HG03025 (cell line): ENCODE measurements at regions not wholly inside any gene's neighbourhood (a gene's known extent, or its start where the extent isn't known, plus 50 kb on each side); places are given as distances from the start of the nearest gene placed in this dataset.
"Not testable (repeated sequence)": the region's sequence is repeated elsewhere in the genome, so short reads cannot be mapped to it uniquely, and the experiment has no call there.

Source experiments
- ATAC-seq: cut with Tn5 transposase; IDR thresholded peaks from one replicate; pipeline ENCODE4 v1.9.1; 2021; ENCODE audit warnings: mild to moderate bottlenecking, moderate library complexity; ENCODE audit not compliant: unreplicated experiment, low FRiP score

- no peak for ATAC-seq
These were observed 230.7 kb upstream of the SLC16A7 start for GRCh38 chr12:59365133-59365532.

- no peak for ATAC-seq
These were observed 238.0 kb upstream of the SLC16A7 start for GRCh38 chr12:59357811-59358210.

GRCh38 chr12:59346248-59346647, 249.6 kb upstream of the SLC16A7 start:
- ATAC-seq: not testable (repeated sequence)

GRCh38 chr12:59345406-59345805, 250.4 kb upstream of the SLC16A7 start:
- no peak for ATAC-seq

GRCh38 chr12:59344224-59344623, 251.6 kb upstream of the SLC16A7 start:
- no peak for ATAC-seq

GRCh38 chr12:59329462-59329861, 266.4 kb upstream of the SLC16A7 start:
- no peak for ATAC-seq

- not testable (repeated sequence) for ATAC-seq
These were observed 267.3 kb upstream of the SLC16A7 start for GRCh38 chr12:59328395-59329075.

- not testable (repeated sequence) for ATAC-seq
These were observed 269.4 kb upstream of the SLC16A7 start for GRCh38 chr12:59326457-59326856.

GRCh38 chr12:59322473-59322872, 273.4 kb upstream of the SLC16A7 start:
- ATAC-seq: no peak

- no peak for ATAC-seq
These were observed 274.6 kb upstream of the SLC16A7 start for GRCh38 chr12:59321278-59321677.

GRCh38 chr12:59320112-59320511, 275.7 kb upstream of the SLC16A7 start:
- no peak for ATAC-seq

GRCh38 chr12:59318940-59319339, 276.9 kb upstream of the SLC16A7 start:
- ATAC-seq: no peak

- no peak for ATAC-seq
These were observed 278.2 kb upstream of the SLC16A7 start for GRCh38 chr12:59317598-59317997.

- no peak for ATAC-seq
These were observed 278.9 kb upstream of the SLC16A7 start for GRCh38 chr12:59316938-59317337.

GRCh38 chr12:59316354-59316753, 279.5 kb upstream of the SLC16A7 start:
- not testable (repeated sequence) for ATAC-seq

GRCh38 chr12:59314209-59314608, 281.6 kb upstream of the SLC16A7 start:
- no peak for ATAC-seq

- ATAC-seq: no peak
These were observed 291.6 kb upstream of the SLC16A7 start for GRCh38 chr12:59304077-59304721.

GRCh38 chr12:59298296-59298695, 297.5 kb upstream of the SLC16A7 start:
- no peak for ATAC-seq

- ATAC-seq: no peak
These were observed 301.6 kb upstream of the SLC16A7 start for GRCh38 chr12:59294221-59294620.

- ATAC-seq: no peak
These were observed 312.8 kb upstream of the SLC16A7 start for GRCh38 chr12:59282999-59283398.

GRCh38 chr12:59273561-59273960, 322.3 kb upstream of the SLC16A7 start:
- ATAC-seq: not testable (repeated sequence)

- no peak for ATAC-seq
These were observed 327.5 kb upstream of the SLC16A7 start for GRCh38 chr12:59268295-59268809.
